HS-27A (cell line): ENCODE measurements at regions not wholly inside any gene's neighbourhood (a gene's known extent, or its start where the extent isn't known, plus 50 kb on each side); places are given as distances from the start of the nearest gene placed in this dataset.

ENCODE experiments used
- DNase-seq: peaks from one replicate; pipeline ENCODE4 v3.0.0-alpha.2; 2012; ENCODE audit warnings: low read depth, missing footprints

DNA sequence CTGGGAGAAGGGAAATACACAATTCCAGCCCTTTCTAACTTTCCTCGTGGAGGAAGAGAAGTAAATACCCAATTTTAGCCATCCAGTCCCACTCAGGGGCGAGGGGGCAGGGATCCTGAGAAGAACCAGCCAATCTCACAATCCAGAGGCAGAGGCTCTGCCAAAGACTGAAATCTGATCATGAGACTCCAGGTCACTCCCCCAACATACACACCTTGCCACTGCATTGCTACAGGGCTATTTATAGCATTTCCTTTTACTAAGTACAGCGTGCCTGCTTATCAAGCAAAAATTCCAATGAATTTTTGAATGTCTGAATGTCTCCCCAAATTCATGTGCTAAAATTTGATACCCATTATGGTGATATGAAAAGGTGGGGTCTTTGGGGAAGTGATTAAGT, 1687.5 kb downstream of the EFNB2 start:
- DNase-seq: no peak

DNA sequence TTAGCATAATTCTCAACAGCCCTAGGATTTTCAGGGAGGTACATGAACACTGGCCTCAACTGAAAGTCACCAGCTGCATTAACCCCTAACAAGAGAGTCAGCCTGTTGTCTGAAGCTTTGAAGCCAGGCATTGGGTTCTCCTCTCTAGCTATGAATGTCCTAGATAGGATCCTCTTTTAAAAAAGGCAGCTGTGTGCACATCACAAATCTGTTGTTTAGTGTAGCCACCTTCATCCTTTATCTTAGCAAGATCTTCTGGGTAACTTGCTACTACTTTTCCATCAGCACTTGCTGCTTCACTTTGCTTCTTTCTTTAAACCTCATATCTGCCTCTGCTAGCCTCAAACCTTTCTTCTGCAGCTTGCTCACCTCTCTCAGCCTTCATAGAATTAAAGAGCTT, 1692.1 kb downstream of the EFNB2 start:
- no peak for DNase-seq

DNA sequence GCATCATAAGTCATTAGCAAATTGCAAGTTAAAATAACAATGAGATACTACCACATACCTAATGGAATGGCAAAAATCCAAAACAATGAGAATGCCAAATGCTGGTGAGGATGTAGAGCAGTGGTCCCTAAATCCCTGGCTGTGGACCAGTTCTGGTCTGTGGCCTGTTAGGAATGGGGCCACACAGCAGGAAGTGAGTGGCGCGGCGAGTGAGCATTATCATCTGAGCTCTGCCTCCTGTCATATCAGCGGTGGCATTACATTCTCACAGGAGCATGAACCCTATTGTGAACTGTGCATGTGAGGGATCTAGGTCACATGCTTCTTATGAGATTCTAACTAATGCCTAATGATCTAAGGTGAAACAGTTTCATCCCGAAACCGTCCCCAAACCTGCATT, 1694.4 kb downstream of the EFNB2 start:
- DNase-seq: no peak

DNA sequence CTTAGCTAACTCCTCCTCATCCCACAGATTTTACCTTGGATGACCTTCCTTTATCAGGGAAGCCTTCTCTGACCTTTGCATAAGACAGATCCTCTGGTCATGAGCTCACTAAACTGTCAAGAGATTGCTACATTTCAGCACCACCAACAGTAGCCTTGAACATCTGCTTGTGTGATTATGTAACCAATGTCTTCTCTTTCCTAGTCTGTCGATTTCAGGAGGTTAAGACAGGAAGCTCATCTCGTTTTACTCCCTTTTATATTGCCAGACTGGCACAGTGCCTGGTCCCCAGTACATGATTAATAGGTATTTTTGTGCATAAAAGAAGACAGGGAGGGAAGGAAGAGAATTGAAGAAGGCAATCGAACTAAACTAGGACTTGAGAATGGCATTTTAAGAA, 1697.7 kb downstream of the EFNB2 start:
- DNase-seq: no peak

DNA sequence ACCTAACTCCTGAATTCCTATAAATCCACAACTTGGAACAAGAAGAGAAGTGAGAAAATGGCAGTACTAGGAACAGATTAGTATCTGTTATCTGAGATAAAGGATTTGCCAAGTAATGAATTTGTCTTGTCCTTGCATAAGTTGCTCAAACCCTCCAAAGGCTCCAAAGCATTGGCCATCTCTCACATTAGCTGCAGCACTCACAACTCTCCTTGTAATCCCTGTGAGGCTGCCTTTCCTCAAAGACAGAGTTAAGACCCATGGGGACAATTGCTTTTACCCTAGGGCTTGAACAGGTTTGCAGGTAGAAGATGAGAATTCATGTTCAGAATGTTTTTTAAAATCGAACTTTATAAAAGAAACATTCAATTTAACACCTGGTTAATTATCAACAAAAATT, 1702.2 kb downstream of the EFNB2 start:
- DNase-seq: no peak

DNA sequence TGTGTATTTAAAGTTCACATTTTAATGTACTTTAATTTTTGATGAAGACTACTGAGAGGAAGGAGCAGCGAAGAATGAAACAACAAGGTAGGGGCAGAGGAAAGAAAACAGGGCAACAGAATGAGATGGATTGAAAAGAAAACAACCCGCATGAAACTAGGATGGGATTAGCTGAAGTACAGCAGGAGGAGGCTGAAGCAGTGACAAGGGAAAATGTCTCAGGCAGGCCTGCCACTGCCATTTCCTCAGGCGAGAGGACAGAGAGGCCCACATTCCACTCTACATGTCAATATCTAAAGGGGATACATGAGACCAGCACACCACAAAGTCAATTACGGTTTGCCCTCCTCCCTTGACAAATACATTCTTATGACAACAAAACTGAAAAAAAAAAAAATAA, 1703.2 kb downstream of the EFNB2 start:
- no peak for DNase-seq

DNA sequence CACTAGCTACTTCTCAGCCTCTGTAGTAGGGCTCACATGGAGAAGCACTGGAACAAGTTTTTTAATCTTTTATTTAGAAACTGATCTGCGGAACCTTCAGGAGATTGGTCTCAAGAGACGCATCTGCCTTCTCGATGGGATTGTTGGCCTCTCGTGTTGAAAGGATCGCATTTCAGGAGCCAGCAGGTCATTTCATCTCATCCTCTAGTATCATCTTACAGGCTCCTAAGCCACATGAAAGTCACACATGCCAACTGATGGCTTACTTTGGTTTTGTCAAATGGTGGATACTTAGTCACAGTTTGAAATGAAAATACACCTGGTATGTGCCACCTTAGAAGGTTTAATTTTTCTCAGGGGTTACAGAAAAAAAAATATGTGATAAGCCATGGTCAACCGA, 1703.6 kb downstream of the EFNB2 start:
- DNase-seq: no peak

DNA sequence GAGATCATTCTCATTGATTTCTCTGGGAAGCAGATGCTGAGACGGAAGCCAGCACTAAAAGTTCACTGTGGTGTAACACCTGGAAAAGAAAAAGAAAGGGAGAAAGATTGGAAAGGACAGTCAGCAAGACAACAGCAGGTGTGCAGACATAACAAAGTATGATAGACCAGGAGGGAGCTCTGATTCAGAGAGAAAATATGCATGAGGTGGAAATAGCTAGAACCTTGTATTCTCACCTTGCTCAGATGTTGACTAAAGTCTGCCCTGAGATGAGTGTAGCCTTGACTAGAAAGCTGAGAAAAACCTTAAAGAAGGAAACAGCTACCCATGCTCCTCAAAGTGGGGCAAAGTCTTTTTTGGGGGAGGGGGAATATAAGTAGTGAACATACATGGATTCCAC, 1711.8 kb downstream of the EFNB2 start:
- DNase-seq: no peak

DNA sequence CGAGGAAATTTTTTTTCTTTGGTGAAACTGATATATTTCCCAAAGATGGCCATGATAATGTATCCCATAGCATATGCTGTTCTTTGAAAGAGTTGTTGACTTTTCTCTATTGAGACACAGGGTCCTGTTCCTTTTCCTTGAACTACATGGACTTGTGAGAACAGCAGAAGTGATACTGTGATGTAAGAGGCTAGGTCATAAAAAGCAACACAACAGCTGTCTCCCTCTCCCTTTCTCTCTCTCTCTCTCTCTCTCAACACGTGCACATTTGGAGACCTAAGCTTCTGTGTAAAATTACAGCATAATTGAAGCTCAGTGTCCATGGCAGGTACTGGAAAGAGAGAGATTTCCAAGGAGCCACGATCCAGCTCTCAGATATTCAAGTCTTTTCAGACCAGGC, 1712.4 kb downstream of the EFNB2 start:
- no peak for DNase-seq

DNA sequence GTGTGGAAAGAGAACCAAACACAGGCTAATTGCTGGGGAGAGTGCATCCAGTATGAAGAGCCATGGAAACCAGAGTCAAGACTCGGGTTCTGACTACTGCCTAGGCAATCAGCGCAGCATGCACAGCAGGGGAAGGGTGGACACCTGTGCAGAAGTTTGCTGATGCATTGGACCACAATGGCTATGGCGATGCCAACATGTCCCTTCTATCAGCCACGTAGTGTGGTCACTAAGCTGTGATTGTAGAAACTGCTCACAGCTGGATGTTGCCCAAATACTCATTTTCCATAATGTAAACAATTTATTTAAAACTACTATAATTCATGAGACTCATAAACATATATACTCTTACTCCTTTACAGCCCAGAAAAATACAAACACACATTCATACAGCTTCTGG, 1718.2 kb downstream of the EFNB2 start:
- DNase-seq: no peak

DNA sequence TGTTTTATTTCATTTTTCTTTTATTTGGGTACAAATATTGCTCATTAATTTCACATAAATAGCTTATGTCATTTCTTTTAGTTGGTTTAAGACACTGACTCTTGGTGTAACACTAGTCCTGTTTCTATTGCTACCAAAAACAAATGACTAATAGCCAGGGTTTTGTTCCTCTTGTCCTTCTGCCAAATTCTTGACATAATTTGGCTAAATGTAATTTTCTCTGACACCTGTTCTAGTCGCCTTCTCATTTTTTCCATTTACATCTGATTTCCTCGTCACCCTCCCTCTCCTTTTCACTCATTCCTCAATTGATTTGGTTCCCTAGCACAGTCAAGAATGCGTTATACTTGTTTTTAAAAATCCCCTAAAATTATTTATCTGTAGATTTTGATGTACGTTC, 1718.7 kb downstream of the EFNB2 start:
- no peak for DNase-seq

DNA sequence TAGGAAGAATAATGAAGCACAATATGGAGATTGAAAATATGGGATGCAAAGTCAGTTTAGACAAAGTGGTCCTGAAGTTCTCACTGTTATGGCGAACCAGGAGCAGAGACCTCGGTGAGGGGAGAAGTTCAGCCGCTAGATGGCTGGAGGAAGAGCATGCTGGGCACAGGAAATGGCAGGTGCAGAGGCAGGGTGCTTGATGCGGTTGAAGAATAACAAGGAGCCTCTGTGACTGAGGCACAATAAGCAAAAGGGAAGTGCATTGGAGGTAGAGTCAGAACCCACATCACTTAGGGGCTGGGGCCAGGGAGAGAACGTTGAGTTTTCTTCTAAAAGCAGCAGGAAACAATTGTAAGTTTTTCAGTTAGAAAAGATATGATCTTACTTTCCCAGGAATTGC, 1725.2 kb downstream of the EFNB2 start:
- no peak for DNase-seq

DNA sequence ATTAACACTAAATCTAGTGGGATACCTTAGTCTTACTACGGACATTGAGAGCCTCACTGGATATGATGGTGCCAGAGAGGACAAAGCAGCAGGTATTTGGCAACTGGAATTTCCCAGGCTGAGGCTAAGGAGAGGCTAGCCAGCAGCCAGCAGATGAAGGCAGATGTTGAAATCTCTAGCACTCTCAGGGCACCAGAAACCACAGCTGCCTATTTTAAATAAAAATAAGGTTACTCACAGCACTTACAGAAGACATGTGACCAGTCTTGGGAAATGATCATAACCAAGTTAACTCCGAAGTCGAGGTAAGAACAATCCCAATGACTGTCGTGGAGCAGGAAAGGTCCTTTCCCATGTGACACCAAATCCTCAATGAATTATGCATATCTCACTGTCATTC, 1726.0 kb downstream of the EFNB2 start:
- DNase-seq: no peak

DNA sequence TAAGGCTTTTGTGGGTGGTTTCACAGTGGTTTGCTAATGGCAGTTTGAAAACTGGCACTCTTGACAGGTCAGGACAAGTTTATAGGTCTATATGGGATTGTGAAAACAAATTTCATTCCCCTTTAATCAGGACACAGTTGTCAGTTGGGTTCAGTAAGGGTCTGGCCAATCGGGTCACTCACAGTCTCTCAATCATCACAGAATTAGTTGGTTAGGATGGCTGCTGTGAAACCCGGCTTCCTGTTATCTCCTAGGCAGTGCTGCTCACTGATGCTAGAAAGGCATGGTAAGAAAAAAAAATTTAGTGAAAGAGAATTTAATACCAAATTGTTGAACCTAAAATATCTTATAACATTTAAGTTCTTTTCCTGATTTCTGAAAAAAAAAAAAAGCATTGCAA, 1730.1 kb downstream of the EFNB2 start:
- DNase-seq: no peak

DNA sequence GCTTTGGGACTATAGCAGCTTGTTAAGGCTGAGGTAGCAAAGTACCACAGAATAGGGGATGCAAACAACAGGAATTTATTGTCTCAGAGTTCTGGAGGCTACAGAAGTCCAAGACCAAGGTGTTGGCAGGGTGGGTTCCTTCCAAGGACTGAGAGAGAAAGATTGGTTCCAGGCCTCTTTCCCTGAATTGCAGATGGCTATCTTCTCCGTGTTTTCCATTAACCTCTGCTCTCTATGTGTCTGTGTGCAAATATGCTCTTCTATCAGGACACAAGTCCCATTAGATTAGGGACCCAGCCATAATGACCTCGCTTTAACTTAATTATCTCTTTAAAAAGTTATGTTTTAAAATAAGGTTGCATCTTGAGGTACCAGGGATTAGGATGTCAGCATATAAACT, 1732.9 kb upstream of the SLC10A2 start:
- no peak for DNase-seq

DNA sequence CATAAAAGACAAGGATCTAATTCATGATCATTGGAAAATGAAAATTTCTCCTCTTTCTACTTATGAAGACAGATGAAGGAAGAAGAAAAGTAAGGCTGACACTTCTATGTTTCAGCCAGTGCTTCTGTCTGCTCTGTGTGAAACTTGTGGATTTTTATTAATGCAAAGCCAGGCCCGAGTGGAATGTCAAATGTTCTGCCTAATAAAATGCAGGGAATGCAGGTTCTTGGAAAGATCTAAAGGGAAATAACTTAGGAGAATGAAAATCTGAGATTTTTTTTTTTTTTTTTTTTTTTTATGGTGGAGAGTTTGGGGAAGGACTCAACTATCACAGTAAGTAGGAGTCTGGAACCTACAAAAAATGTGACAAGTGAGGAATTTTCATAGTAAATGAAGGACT, 1732.3 kb upstream of the SLC10A2 start:
- DNase-seq: no peak

DNA sequence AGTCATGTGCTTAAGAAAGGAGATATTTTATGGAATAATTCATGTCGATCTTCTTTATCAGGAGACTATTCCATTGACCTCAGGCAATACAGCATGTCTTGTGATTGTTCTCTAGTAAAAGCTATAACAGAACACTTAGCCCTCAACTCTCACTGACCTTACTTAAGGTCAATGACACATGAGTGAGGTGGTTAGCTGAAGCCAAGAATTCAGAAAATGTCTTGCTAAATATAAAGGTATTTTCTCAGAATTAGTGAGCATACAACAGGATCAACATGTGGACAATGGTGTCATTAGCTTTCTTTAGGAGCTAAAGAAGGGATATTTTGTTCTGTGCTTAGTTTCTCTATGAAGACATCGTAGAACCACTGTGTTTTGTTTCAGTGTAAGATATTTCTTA, 1730.4 kb upstream of the SLC10A2 start:
- no peak for DNase-seq

DNA sequence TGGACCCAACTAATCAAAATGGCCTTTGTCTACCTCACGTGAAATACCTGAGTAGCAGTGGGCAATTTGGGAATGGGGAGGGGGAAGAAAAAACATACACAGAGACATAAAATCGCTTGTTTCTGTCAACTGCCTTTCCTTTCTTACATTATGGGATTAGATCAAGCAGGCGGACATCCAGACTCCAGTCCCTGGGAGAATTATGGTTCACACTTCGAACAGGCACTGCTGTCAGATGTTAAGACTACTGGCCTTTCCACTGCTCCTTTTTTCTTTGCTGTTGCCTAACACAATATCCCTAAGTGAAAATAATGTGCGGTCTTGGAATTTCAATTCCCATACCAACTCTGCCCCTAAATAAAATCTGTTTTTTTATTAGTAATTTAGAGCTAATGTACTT, 1719.7 kb upstream of the SLC10A2 start:
- DNase-seq: no peak

DNA sequence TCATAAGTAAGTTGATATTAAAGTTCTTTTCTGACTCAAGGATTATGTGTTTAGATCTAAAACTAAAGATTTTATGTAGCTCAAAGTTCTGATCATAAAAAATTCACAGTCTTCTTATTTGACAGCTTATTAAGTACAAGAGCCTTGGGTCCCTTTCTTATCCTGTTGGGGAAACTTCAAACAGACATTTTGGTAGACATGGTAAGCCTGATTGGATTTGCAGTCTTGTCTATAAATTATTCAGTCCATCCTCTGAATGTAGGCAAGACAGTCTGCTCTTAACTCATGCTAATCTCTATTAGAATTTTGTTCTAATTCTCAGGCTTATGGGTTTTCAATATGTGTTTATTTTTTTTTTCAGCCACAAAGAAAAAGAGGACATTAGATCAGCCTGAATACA, 1718.7 kb upstream of the SLC10A2 start:
- no peak for DNase-seq

DNA sequence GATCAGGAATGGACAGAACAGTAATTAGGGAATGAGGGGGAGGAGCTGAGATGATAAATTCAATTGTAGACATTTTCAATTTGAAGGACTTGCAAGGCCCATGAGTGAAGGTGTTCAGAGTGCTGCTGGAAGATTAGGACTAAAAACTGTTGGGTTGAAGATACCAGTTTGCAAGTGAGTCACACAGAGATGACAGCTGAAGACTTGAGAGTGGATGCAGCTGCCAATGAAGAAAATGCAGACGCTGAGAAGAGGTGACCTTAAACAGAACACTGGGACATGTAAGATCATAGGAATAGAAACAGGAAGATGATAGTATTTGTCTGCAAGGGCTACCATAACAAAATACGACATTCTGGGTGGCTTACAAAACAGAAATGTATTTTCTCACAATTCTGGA, 1716.5 kb upstream of the SLC10A2 start:
- DNase-seq: no peak

DNA sequence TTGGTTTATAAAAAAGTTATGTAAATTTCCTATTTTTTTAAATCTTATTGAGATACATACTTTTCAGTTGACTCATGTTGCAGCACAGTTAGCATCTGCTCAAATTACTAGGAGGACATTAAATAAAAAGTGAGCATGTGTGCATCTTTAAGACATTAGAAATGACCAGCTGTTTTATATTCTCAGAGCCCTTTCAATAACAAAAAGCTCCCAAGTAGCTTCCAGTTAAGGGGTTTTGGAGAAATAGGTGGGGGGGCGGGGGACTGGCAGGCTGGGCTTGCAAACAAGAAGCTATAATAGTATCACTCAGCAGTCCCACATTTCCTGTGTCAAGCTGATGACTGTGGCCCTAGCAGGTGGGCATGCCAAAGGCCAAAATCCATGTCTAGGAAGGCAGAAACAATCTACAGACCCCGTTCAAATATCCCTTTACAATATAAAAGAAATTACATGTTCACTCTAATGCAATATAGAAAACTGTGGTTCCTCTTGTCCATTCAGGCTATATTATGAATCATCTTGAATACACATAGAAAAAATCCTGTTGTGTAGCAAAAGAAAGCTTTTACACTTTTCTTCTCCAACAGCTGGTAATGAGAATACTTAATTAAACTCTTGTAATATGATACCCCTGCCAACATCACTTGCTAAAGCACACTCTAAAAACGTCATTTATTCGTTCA, 1713.2 kb upstream of the SLC10A2 start:
- peak; percentile 22 for DNase-seq

DNA sequence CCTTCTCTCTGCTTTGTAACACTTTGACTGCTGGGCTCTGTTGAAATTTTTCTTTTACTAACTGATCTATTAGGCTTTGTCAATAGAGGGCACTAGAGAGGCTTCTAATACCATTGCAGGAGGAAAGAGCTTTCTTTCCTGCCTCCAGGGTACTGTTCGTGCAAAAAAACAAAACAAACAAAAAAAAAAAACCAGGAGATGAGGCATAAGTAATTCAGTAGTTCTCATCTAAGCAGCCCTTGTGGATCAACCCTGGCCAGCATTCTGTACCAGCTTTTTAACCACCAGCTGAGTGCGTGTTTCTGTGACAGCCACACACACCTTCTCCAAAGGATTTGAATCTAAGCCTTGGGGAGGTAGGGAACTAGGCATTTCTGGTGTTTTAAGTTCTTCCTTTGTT, 1707.6 kb upstream of the SLC10A2 start:
- DNase-seq: peak; percentile 15

DNA sequence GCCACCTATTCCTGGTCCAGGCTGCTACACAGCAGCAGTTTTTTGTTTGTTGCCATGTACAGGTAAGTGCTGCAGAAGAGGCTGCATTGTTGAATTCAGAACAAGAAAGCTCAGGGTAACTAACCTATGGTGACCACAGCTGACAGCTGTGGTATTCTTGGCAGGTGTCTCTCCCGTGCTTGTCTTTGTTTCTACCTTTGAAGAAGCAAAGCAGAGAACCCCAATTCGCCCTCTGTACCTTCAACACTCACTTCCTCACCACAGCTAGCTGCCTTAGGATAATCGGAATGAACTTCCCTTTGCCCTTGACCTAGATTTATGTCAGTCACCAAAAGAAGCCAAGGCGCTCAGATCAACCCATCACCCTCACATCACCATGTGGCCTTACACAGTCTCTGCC, 1703.3 kb upstream of the SLC10A2 start:
- DNase-seq: no peak

DNA sequence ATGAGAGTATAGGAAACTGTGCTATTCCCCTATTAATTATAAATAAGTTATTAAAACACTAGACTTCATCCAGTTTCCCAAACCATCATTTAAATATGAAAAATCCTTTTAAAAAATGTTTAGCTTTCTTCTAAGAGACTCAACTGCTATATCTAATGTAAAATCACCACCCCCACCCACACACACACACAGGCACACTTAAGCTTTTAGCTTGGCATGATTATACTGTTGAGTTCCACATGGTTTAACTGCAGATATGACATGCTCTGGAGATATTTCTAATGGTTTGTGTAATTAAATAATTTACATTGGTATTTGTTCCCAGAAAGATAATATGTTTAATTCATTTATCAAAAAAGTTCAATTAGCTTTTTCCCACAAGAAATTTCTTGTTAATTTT, 1700.1 kb upstream of the SLC10A2 start:
- DNase-seq: no peak

DNA sequence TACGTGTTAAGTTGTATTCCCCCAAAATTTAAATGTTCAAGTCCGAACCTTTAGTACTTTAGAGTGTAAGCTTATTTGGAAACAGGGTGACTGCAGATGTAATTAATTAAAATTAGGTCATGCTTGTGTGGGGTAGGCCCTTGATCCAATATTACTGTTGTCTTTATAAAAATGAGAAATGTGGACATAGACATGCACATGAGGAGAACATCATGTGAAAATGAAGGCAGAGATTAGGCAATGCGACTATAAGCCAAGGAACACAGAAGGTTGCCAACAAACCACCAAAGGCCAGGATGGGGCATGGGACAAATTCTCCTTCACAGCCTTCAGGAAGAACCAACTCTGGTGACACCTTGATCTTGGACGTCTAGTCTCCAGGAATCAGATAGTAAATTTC, 1698.4 kb upstream of the SLC10A2 start:
- DNase-seq: no peak
